ENCODE measurements at regions not wholly inside any gene's neighbourhood (a gene's known extent, or its start where the extent isn't known, plus 50 kb on each side); places are given as distances from the start of the nearest gene placed in this dataset.

DNA sequence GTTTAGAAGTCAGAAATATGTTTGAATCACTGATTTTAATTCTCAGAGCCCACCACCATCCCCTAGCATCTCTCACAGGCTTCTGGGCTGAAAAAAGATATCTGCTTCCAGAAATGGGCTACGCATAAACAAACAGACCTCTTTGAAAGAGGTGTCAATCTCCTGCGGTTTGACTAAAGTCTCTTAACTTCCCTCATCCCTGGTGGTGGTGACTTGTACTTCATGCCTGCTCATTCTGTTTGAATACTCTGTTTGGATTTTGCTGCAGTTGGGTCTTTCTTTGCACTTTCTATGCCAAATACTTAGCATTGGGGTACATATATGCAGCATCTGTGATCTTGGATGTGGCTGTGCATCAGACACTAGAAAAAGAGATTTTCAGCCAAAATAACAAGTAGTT is 157.2 kb upstream of the ATP10B start:
- Histone ChIP-seq H3K36me3 (ENCODE audit: control insufficient read depth in 1 of 2, insufficient read depth in 2 of 2, low read length in 2 of 2) (no peaks in the 10 kb centered on the region), H3K4me3 (replicated peaks in 1 of 2; ENCODE audit: low read depth in 1 of 2, low read length in 2 of 2) (no peak overlapping the region), H3K27ac (ENCODE audit: low read depth, low read length) (no peak overlapping the region), H3K79me2 (ENCODE audit: insufficient read depth, low read length) (no peaks in the 10 kb centered on the region), H3K4me1 (ENCODE audit: control insufficient read depth in 1 of 2, insufficient read depth in 2 of 2, low read length in 2 of 2) (no peaks in the 10 kb centered on the region), H2AFZ (ENCODE audit: low read depth, low read length, poor library complexity, severe bottlenecking) (no peak overlapping the region), H3K9me2 (ENCODE audit: insufficient read depth) (no peaks in the 10 kb centered on the region), H3K9ac (ENCODE audit: low read length) (no peak overlapping the region), H4K20me1 (ENCODE audit: insufficient read depth) (no peaks in the 10 kb centered on the region), H3K27me3 (ENCODE audit: insufficient read depth, low read length) (no peaks in the 10 kb centered on the region), H3K9me3 (ENCODE audit: control insufficient read depth in 1 of 2, insufficient read depth in 1 of 2, low read depth in 1 of 2, low read length in 2 of 2) (no peaks in the 10 kb centered on the region), H3K4me2 (ENCODE audit: low read length) (no peak overlapping the region)
- BruUV-seq (replicated peaks) = no TSS peak
- POLR2A ChIA-PET = no interaction called here
- no peak for ATAC-seq
- CTCF ChIA-PET = no interaction called here
- intact Hi-C loops (cut with micrococcal nuclease) = no loop called here
- TF ChIP-seq EZH2phosphoT487 (IDR thresholded peaks at IDR 0.05; ENCODE audit: borderline replicate concordance) (no peak), POLR2AphosphoS5 (IDR thresholded peaks at IDR 0.05; ENCODE audit: low read depth, low read length) (no peak), ELF1 (IDR thresholded peaks at IDR 0.05; ENCODE audit: borderline replicate concordance, low read depth) (no peak)
- RAD21 ChIA-PET (ENCODE audit: low non-redundant PET in 1 of 2, low total read pairs in 2 of 2, uncharacterized antibody in 2 of 2, unreplicated experiment in 2 of 2) = no interaction called here
- no peak for DNase-seq (ENCODE audit: low read depth, low spot score)

DNA sequence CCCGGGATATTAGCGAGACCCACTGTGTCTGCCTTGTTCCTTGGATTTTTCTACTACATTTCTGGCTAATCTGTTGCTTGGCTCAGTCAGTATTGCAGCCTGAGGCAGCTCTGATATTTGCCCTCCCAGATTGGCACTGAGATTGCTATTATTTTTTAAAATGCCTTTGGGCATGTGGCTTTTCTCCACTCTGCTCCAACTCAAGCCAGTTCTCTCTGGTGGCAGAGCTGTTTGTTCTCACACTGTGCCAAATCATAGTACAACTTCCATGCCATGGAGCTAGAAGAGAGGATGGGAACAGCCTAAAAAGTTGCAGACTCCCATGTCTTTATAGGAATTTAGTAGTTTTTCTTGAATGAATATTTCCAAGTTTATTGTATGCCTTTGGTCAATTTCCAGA is 155.9 kb upstream of the ATP10B start:
- no peak overlapping the region for H3K9ac ChIP-seq (ENCODE audit: low read length)
- ChIA-PET CTCF (no interaction called here), RAD21 (ENCODE audit: low non-redundant PET in 1 of 2, low total read pairs in 2 of 2, uncharacterized antibody in 2 of 2, unreplicated experiment in 2 of 2) (no interaction called here), POLR2A (no interaction called here)
- no peaks in the 10 kb centered on the region for H3K36me3 ChIP-seq (ENCODE audit: control insufficient read depth in 1 of 2, insufficient read depth in 2 of 2, low read length in 2 of 2)
- H3K4me1 ChIP-seq (ENCODE audit: control insufficient read depth in 1 of 2, insufficient read depth in 2 of 2, low read length in 2 of 2) = no peaks in the 10 kb centered on the region
- DNase-seq (ENCODE audit: low read depth, low spot score) (no peak), ATAC-seq (no peak)
- no TSS peak for BruUV-seq (replicated peaks)
- intact Hi-C loops (cut with micrococcal nuclease) = no loop called here
- H3K27me3 ChIP-seq (ENCODE audit: insufficient read depth, low read length) = no peaks in the 10 kb centered on the region
- no peak overlapping the region for H3K4me3 ChIP-seq (replicated peaks in 1 of 2; ENCODE audit: low read depth in 1 of 2, low read length in 2 of 2)
- H3K9me2 ChIP-seq (ENCODE audit: insufficient read depth) = no peaks in the 10 kb centered on the region
- H4K20me1 ChIP-seq (ENCODE audit: insufficient read depth) = no peaks in the 10 kb centered on the region
- H3K27ac ChIP-seq (ENCODE audit: low read depth, low read length) = no peak overlapping the region
- no peaks in the 10 kb centered on the region; a peak in 1 of 4 replicates for H3K9me3 ChIP-seq (ENCODE audit: control insufficient read depth in 1 of 2, insufficient read depth in 1 of 2, low read depth in 1 of 2, low read length in 2 of 2)
- H2AFZ ChIP-seq (ENCODE audit: low read depth, low read length, poor library complexity, severe bottlenecking) = no peak overlapping the region
- TF ChIP-seq TCF7L2 (IDR thresholded peaks at IDR 0.05; ENCODE audit: borderline replicate concordance, extremely low read depth, insufficient read depth, insufficient read length) (no peak), YY1 (IDR thresholded peaks at IDR 0.05; ENCODE audit: extremely low read depth, insufficient replicate concordance, low read depth, low read length) (no peak), EZH2 (IDR thresholded peaks at IDR 0.05) (no peak), CBX3 (IDR thresholded peaks at IDR 0.05; ENCODE audit: low read depth) (no peak), JUND (IDR thresholded peaks at IDR 0.05) (no peak), CEBPB (IDR thresholded peaks at IDR 0.05; ENCODE audit: low read depth) (no peak), EZH2phosphoT487 (IDR thresholded peaks at IDR 0.05; ENCODE audit: borderline replicate concordance) (no peak), POLR2A (IDR thresholded peaks at IDR 0.05; ENCODE audit: borderline replicate concordance, extremely low read depth, insufficient read depth, insufficient read length) (no peak), ZFX (IDR thresholded peaks at IDR 0.05) (no peak), EGR1 (IDR thresholded peaks at IDR 0.05; ENCODE audit: low read depth) (no peak), FOSL1 (IDR thresholded peaks at IDR 0.05; ENCODE audit: low read depth) (no peak), SP1 (IDR thresholded peaks at IDR 0.05; ENCODE audit: low read depth) (no peak), MAX (IDR thresholded peaks at IDR 0.05) (no peak), ELF1 (IDR thresholded peaks at IDR 0.05; ENCODE audit: borderline replicate concordance, low read depth) (no peak), SRF (IDR thresholded peaks at IDR 0.05; ENCODE audit: low read depth) (no peak), RAD21 (IDR thresholded peaks at IDR 0.05; ENCODE audit: low read depth) (no peak)
- TF ChIP-seq, protein P1, sequence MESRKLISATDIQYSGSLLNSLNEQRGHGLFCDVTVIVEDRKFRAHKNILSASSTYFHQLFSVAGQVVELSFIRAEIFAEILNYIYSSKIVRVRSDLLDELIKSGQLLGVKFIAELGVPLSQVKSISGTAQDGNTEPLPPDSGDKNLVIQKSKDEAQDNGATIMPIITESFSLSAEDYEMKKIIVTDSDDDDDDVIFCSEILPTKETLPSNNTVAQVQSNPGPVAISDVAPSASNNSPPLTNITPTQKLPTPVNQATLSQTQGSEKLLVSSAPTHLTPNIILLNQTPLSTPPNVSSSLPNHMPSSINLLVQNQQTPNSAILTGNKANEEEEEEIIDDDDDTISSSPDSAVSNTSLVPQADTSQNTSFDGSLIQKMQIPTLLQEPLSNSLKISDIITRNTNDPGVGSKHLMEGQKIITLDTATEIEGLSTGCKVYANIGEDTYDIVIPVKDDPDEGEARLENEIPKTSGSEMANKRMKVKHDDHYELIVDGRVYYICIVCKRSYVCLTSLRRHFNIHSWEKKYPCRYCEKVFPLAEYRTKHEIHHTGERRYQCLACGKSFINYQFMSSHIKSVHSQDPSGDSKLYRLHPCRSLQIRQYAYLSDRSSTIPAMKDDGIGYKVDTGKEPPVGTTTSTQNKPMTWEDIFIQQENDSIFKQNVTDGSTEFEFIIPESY (IDR thresholded peaks at IDR 0.05; ENCODE audit: extremely low read depth, insufficient replicate concordance, low read length) = no peak
- TF ChIP-seq, protein P2, sequence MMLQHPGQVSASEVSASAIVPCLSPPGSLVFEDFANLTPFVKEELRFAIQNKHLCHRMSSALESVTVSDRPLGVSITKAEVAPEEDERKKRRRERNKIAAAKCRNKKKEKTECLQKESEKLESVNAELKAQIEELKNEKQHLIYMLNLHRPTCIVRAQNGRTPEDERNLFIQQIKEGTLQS (IDR thresholded peaks at IDR 0.05) = no peak
- TF ChIP-seq, protein P3, sequence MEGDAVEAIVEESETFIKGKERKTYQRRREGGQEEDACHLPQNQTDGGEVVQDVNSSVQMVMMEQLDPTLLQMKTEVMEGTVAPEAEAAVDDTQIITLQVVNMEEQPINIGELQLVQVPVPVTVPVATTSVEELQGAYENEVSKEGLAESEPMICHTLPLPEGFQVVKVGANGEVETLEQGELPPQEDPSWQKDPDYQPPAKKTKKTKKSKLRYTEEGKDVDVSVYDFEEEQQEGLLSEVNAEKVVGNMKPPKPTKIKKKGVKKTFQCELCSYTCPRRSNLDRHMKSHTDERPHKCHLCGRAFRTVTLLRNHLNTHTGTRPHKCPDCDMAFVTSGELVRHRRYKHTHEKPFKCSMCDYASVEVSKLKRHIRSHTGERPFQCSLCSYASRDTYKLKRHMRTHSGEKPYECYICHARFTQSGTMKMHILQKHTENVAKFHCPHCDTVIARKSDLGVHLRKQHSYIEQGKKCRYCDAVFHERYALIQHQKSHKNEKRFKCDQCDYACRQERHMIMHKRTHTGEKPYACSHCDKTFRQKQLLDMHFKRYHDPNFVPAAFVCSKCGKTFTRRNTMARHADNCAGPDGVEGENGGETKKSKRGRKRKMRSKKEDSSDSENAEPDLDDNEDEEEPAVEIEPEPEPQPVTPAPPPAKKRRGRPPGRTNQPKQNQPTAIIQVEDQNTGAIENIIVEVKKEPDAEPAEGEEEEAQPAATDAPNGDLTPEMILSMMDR (IDR thresholded peaks at IDR 0.05 in 2 of 3, conservative IDR thresholded peaks at IDR 0.05 in 1 of 3; ENCODE audit: borderline replicate concordance in 1 of 3, insufficient read depth in 1 of 3, low read depth in 2 of 3, low read length in 2 of 3) = no peak
- no peaks in the 10 kb centered on the region for H3K79me2 ChIP-seq (ENCODE audit: insufficient read depth, low read length)
- no peak overlapping the region for H3K4me2 ChIP-seq (ENCODE audit: low read length)

Measured in HCT116 (cell line).